HG03280 (cell line): ENCODE measurements at regions not wholly inside any gene's neighbourhood (a gene's known extent, or its start where the extent isn't known, plus 50 kb on each side); places are given as distances from the start of the nearest gene placed in this dataset.
"Not testable (repeated sequence)": the region's sequence is repeated elsewhere in the genome, so short reads cannot be mapped to it uniquely, and the experiment has no call there.

Experiments used
- ATAC-seq: cut with Tn5 transposase; IDR thresholded peaks from one replicate; pipeline ENCODE4 v1.9.1; 2021; ENCODE audit warnings: mild to moderate bottlenecking, moderate library complexity; ENCODE audit not compliant: unreplicated experiment

DNA sequence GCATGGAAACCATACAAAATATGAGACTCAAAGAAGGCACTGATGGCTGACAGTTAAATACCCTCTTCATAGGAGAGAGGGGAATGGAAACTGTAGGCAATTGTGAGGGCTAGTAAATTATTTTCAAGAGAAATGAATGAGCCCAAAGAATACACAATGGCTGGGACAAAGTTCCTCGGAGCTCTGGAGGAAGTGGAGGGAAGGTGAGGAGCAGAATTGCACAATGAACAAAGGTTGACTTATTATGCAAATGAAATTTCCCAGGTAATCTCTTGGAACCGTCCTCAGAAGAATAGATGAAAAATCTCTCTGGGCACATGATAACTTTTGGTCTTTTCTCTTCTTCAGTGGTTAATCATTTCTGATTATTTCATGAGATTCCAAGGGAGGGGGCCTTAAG is 202.6 kb upstream of the VCX start:
- no peak for ATAC-seq

GRCh38 chrX:7638078-7638710 is 204.8 kb upstream of the VCX start:
- no peak for ATAC-seq

DNA sequence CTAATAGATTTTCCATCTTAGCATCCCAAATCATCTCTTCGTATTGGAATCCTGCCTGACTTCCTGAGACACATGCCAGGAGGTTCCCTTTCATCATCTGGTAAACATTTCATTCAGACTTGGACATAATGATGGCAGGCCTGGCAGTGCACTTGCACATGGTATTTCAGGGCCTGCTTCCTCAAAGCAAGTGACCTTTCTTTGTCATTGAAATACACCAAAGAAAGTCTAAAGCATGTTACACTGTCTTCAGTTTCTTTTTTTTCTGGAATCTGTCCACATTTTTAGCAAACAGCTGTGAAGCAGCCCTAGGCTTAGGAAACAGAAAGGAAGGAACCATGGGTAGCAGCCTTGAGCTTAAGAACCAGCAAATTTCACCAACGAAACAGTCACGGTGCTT is 205.9 kb upstream of the VCX start:
- ATAC-seq: no peak

GRCh38 chrX:7635604-7636003 is 207.4 kb upstream of the VCX start:
- no peak for ATAC-seq

DNA sequence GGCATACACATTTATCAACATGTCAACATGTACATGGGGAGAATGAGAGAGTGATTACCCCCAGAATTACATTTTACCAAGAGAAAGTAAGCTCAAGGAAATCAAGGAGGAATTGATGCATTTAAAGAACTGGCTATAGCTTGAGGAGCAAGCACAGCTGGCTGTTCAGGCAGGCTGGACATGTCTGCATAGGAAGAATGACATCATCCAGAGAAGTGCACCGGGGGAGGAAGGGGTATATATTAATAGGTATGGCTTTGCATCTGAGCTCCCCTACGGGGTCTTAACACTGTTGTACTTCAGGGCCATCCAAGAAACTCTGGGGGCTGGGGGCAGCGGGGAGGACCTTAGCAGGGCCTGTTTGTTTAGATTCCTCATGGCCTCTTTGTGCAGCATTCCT is 222.4 kb upstream of the VCX start:
- ATAC-seq: no peak

GRCh38 chrX:7617994-7618393 is 225.0 kb upstream of the VCX start:
- ATAC-seq: no peak

DNA sequence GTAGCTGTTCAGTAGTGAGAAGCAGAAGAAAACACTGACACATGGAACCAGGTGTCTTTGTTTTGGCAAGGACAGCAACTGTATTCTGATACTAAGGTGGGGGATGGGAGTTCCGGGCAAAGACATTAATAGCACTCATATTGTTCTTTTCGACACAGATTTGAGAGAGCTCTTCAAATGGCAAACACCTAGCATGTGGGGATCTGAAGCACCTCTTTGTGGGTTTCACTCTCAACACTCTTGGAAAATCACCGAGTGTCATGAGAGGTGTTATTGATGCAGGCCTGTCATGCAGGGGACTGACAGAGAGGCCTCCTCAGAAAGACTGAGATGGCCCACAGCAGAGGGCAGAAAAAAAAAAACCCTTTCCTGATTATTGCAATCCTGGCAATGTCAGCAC is 228.4 kb upstream of the VCX start:
- ATAC-seq: no peak

GRCh38 chrX:7608625-7609024 is 234.3 kb upstream of the VCX start:
- ATAC-seq: not testable (repeated sequence)

DNA sequence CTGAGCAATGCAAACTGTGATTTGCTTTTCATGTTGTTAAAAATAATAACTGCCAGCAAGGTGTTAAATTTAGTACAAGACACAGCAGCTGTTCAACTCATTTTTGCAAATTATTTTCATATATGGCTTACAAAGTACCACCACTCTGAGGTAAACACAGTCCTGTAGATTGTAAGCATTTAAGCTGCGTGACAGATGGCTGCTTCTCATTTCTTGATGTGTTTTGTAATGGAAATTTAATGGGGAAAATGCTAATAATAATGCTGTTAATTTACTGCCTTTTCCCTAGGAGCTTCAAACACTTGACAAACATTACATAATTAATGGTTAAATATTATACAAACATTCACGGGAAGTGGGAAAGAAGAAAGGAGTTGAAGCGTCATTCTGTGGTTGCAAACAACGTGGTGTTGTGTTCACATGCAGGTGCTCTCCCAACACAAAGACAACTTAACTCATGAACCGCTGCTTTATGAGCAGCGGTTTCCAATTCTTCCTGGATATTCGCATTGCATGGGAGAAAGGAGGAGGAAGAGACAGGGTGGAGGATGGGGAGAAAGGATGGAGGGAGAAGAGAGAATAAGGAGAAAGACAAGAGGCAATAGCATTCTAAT is 236.8 kb upstream of the VCX start:
- ATAC-seq: no peak

GRCh38 chrX:7603387-7603786 is 239.6 kb upstream of the VCX start:
- no peak for ATAC-seq

DNA sequence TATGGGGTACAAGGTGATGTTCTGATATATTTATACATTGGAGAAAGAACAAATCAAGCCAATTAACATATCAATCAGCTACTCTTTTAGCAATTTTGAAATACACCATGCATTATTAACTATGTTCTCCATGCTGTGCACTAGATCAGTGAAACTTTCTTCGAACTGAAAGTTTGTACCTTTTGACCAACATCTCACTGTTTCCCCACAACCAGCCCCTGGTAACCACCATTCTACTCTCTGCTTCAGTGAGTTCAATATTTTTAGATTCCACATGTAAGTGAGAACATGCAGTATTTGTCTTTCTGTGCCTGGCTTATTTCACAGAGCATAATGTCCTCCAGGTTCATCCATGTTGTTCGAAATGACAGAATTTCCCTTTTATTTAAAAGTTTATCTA is 246.1 kb upstream of the VCX start:
- ATAC-seq: no peak

- ATAC-seq: not testable (repeated sequence)
These were observed 249.6 kb upstream of the VCX start for GRCh38 chrX:7593370-7593769.

GRCh38 chrX:7586126-7586525 is 256.8 kb upstream of the VCX start:
- ATAC-seq: no peak

GRCh38 chrX:7582191-7582590 is 260.8 kb upstream of the VCX start:
- no peak for ATAC-seq

DNA sequence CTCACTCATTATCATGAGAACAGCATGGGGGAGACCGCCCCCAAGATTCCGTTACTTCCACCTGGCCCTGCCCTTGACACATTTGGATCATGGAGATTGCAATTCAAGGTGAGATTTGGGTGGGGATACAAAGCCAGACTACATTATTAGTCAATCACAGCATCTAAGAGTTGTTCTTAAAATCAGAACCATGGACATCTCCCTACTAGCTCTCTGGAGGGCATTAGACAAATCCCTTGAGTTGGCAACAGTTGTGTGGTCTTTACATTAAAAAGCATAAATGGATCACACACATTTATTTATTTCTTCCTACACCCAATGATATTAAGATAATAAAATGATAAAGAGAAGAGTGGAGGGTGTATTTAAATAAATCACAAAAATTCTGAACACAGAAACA is 262.8 kb upstream of the VCX start:
- no peak for ATAC-seq

DNA sequence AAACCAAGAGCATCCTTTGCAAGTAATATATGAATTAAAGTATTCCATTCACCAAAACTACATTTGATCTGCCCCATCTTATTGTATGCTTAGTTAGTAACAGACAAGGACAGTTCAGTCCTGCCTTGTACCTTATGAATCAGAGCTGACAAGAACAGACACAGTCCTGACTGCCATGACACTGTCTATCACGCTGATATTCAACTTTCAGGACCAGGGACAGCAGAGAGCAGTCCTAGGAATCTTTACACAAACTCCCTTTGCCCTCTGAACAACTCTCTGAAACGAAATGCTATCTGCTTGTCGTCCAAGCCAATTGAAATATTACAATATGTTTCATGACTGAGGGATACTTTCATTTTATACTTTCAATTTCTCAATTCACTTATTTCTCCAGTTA is 268.6 kb upstream of the VCX start:
- no peak for ATAC-seq

- ATAC-seq: no peak
These were observed 272.4 kb upstream of the VCX start for GRCh38 chrX:7570432-7571029.

- ATAC-seq: no peak
These were observed 274.4 kb upstream of the VCX start for GRCh38 chrX:7568597-7568996.

DNA sequence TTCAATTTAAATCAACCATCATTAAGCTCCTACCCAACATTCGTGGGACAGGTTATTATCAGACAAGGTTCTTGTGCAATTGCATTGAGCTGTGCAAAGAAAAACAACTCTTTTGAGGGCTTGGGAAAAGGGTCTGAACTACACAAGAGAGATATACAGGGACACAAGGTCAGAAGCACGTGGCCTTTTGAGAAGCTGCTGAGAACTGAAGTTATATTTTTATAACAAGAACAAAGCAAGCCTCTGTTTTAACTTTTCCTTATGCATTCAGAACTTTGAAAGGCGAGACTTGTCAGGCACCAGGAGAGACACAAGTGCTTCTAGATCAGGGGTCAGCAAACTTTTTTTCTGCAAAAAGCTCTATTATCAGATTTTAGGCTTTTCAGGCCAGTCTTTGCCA is 274.8 kb upstream of the VCX start:
- ATAC-seq: no peak

DNA sequence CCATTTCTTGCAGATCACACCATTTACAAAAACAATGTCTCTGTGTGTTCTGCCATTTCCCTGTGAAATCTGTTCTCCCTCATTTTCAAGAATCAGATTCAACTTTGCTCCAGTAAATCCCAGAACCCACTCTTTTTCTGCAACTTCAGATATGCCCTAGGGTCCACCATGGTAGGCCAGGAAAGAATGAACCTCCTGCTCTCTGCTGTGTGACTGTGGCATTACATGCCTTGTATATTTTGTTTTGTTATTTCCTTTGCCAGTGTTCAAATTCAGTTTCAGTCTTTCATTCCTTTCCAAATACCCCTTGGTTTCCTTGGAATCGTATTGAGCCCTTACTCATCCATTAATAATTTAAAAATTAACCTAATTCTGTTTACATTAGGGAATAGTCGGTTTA is 290.2 kb upstream of the VCX start:
- no peak for ATAC-seq

GRCh38 chrX:7546551-7547080 is 296.4 kb upstream of the VCX start:
- ATAC-seq: no peak

DNA sequence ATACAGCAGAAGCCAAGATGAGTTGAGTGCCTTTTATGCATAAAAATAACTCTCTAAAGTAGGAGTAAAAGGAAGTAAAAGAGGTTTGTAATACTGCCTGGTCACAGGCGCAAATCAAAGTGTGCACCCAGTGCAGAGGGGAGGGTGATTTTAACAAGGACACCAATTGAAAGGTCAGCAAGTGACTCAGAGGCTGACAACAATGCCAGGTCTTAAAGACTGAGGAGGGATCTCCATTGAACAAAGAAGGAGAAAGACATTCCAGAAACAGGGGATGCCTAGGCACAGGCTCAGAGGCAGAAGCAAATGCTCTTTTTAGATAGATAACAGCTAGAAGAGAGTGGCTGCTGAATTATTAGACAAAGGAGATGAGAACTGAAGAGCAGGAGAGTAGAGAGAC is 297.4 kb upstream of the VCX start:
- ATAC-seq: no peak
